B cell (primary cell): ENCODE measurements at regions not wholly inside any gene's neighbourhood (a gene's known extent, or its start where the extent isn't known, plus 50 kb on each side); places are given as distances from the start of the nearest gene placed in this dataset.

Experiments
- ATAC-seq: fragments of 200-7000 bp; cut with Tn5 transposase; one replicate; pipeline ENCODE4 v1.10.0; 2021; ENCODE audit warnings: low read depth, mild to moderate bottlenecking, moderate number of reproducible peaks, moderate library complexity
- CTCF ChIA-PET: fragments of 350-600 bp; sonication (Branson Sonifier 250); formaldehyde crosslinking; loops from one replicate; lab custom pipeline; 2021; ENCODE audit warnings: antibody characterized with exemption, inconsistent platforms; lab: Charles Lee
- POLR2A ChIA-PET: fragments of 350-600 bp; sonication (Branson Sonifier 250); formaldehyde crosslinking; loops from one replicate; lab custom pipeline; 2021; ENCODE audit warnings: antibody characterized with exemption; lab: Charles Lee
- DNase-seq: peaks from one replicate; pipeline ENCODE4 v3.0.0; 2013
- H2AFZ ChIP-seq: 2 replicates; pipeline ENCODE4 v1.6.1; 2012; ENCODE audit warnings: mild to moderate bottlenecking, low read depth, low read length; ENCODE audit not compliant: insufficient read depth, poor library complexity, severe bottlenecking
- H3K27ac ChIP-seq, 2 donors: 1 replicate in 1 of 2; 2 replicates in 1 of 2; pipeline ENCODE4 v1.5.1; 2012 to 2013; ENCODE audit warnings: low read length in 2 of 2, mild to moderate bottlenecking in 2 of 2, moderate library complexity in 1 of 2
- H3K27me3 ChIP-seq, 4 experiments: fragments of 200-600 bp in 1 of 4; sonication (generic) in 1 of 4; replicated peaks in 1 of 4; 1 replicate in 2 of 4; 2 replicates in 2 of 4; pipeline versions ENCODE4 v1.6.1 to v1.7.0; 2013 to 2016; ENCODE audit warnings: low read length in 3 of 4, mild to moderate bottlenecking in 2 of 4, mixed read lengths in 1 of 4, moderate library complexity in 1 of 4; ENCODE audit not compliant: insufficient read depth in 4 of 4, control insufficient read depth in 3 of 4; ENCODE audit errors: control extremely low read depth in 1 of 4
- H3K36me3 ChIP-seq, 2 experiments: replicated peaks in 1 of 2; 1 replicate in 1 of 2; 2 replicates in 1 of 2; pipeline versions ENCODE4 v1.6.1 to v1.7.1; 2013; ENCODE audit warnings: low read length in 1 of 2; ENCODE audit not compliant: insufficient read depth in 2 of 2, control insufficient read depth in 1 of 2; ENCODE audit errors: control extremely low read depth in 1 of 2, extremely low read depth in 1 of 2
- H3K4me1 ChIP-seq, 2 donors: fragments of 200-600 bp in 1 of 2; sonication (generic) in 1 of 2; 1 replicate in 1 of 2; 2 replicates in 1 of 2; pipeline versions ENCODE4 v1.5.1 to v1.6.1; 2013 to 2017; ENCODE audit warnings: low read length in 2 of 2; ENCODE audit not compliant: control insufficient read depth in 2 of 2, insufficient read depth in 2 of 2
- H3K4me2 ChIP-seq: replicated peaks from 2 replicates; pipeline ENCODE3; 2012; ENCODE audit warnings: mild to moderate bottlenecking, low read depth, low read length; ENCODE audit not compliant: poor library complexity, severe bottlenecking
- H3K4me3 ChIP-seq, 5 experiments: fragments of 200-600 bp in 1 of 5; sonication (generic) in 1 of 5; 1 replicate in 3 of 5; 2 replicates in 2 of 5; pipeline versions ENCODE4 v1.5.1 to v1.7.0; 2011 to 2016; ENCODE audit warnings: low read length in 4 of 5, mild to moderate bottlenecking in 4 of 5, low read depth in 2 of 5, control low read depth in 1 of 5, moderate library complexity in 1 of 5; ENCODE audit not compliant: insufficient read depth in 1 of 5; ENCODE audit errors: control extremely low read depth in 1 of 5, extremely low read depth in 1 of 5
- H3K79me2 ChIP-seq: fragments of 200-600 bp; sonication (generic); one replicate; pipeline ENCODE4 v1.6.0; 2016; ENCODE audit warnings: low read length; ENCODE audit not compliant: control insufficient read depth, insufficient read depth
- H3K9ac ChIP-seq: fragments of 200-600 bp; sonication (generic); 2 replicates; pipeline ENCODE4 v1.6.1; 2017; ENCODE audit warnings: mild to moderate bottlenecking, low read length, moderate library complexity
- H3K9me3 ChIP-seq, 3 donors: one replicate each; pipeline versions ENCODE4 v1.6.1 to v1.7.1; 2013; ENCODE audit warnings: low read length in 2 of 3; ENCODE audit not compliant: control insufficient read depth in 2 of 3, insufficient read depth in 1 of 3; ENCODE audit errors: control extremely low read depth in 1 of 3
- H4K20me1 ChIP-seq: 2 replicates; pipeline ENCODE4 v1.6.0; 2012; ENCODE audit warnings: mild to moderate bottlenecking, low read length; ENCODE audit not compliant: insufficient read depth, control insufficient read depth, poor library complexity, severe bottlenecking
- H3K27ac Mint-ChIP-seq: one replicate; pipeline ENCODE4 v1.8.0; 2021; ENCODE audit warnings: mixed read lengths
- H3K27me3 Mint-ChIP-seq: one replicate; pipeline ENCODE4 v1.8.0; 2021; ENCODE audit warnings: mixed read lengths
- H3K4me1 Mint-ChIP-seq: one replicate; pipeline ENCODE4 v1.8.0; 2021; ENCODE audit warnings: mixed read lengths
- H3K4me3 Mint-ChIP-seq: one replicate; pipeline ENCODE4 v1.8.0; 2021; ENCODE audit warnings: mixed read lengths
- H3K9me3 Mint-ChIP-seq: one replicate; pipeline ENCODE4 v1.8.0; 2022; ENCODE audit warnings: mixed read lengths; ENCODE audit not compliant: insufficient read depth
- EZH2 ChIP-seq: IDR thresholded peaks from 2 replicates; pipeline ENCODE4 v1.6.1; 2012; ENCODE audit warnings: borderline replicate concordance, low read depth, mild to moderate bottlenecking, moderate library complexity, low read length; ENCODE audit not compliant: insufficient read depth, poor library complexity, severe bottlenecking
- WGBS: methylation state at CpG from one replicate; pipeline ENCODE4 v1.1.5; 2013; ENCODE audit warnings: missing lambda C conversion rate; ENCODE audit not compliant: insufficient coverage; 5-methylcytosine and 5-hydroxymethylcytosine counted together
- intact Hi-C: fragments of 100-400 bp; cut with micrococcal nuclease; formaldehyde crosslinking; loops from one replicate; pipeline ENCODE4 v1.10.0; 2022
- TF ChIP-seq, protein P1 (sequence below): fragments of 200-600 bp; IDR thresholded peaks from one replicate; pipeline ENCODE4 v1.8.0; 2022; ENCODE audit warnings: antibody characterized with exemption, mild to moderate bottlenecking

DNA sequence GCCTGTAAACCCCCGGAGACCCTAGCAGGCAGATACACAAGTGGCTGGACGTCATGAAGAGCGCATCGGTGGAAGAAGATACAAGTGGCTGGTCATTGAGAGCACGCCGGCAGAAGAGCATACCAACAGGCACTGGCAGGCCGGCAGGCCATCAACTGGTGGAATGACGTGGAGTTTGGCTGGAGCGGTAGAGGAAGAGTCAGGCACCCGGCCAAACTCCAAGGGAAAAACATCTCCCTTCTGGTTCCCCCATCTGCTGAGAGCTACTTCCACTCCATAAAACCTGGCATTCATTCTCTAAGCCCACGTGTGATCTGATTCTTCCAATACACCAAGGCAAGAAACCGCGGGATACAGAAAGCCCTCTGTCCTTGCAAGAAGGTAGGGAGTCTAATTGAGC, 113.4 kb upstream of the NPSR1 start:
- Histone ChIP-seq H4K20me1 (no peaks in the 10 kb centered on the region), H3K27ac (no peak overlapping the region), H3K36me3 (no peaks in the 10 kb centered on the region), H3K4me2 (no peak overlapping the region), H3K27me3 (no peaks in the 10 kb centered on the region), H2AFZ (no peak overlapping the region), H3K9ac (no peak overlapping the region), H3K79me2 (no peaks in the 10 kb centered on the region), H3K4me1 (no peaks in the 10 kb centered on the region), H3K9me3 (peaks cover 0 to 9% (median 0%) of the 10 kb centered on the region in 3 donors), H3K4me3 (no peak overlapping the region)
- no peaks in the 10 kb centered on the region for H3K27me3 Mint-ChIP-seq
- intact Hi-C loops: no loop called here
- DNase-seq (no peak), ATAC-seq (no peak)
- no peaks in the 10 kb centered on the region for H3K4me1 Mint-ChIP-seq
- H3K4me3 Mint-ChIP-seq: no peak overlapping the region
- CTCF ChIA-PET: no interaction called here
- WGBS: 90% methylated on average over 9 of the region's 13 CpGs
- no peak overlapping the region for H3K27ac Mint-ChIP-seq
- TF ChIP-seq EZH2: no peak
- TF ChIP-seq, protein P1, sequence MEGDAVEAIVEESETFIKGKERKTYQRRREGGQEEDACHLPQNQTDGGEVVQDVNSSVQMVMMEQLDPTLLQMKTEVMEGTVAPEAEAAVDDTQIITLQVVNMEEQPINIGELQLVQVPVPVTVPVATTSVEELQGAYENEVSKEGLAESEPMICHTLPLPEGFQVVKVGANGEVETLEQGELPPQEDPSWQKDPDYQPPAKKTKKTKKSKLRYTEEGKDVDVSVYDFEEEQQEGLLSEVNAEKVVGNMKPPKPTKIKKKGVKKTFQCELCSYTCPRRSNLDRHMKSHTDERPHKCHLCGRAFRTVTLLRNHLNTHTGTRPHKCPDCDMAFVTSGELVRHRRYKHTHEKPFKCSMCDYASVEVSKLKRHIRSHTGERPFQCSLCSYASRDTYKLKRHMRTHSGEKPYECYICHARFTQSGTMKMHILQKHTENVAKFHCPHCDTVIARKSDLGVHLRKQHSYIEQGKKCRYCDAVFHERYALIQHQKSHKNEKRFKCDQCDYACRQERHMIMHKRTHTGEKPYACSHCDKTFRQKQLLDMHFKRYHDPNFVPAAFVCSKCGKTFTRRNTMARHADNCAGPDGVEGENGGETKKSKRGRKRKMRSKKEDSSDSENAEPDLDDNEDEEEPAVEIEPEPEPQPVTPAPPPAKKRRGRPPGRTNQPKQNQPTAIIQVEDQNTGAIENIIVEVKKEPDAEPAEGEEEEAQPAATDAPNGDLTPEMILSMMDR: no peak
- POLR2A ChIA-PET: no interaction called here
- H3K9me3 Mint-ChIP-seq: peaks cover 11% of the 10 kb centered on the region

DNA sequence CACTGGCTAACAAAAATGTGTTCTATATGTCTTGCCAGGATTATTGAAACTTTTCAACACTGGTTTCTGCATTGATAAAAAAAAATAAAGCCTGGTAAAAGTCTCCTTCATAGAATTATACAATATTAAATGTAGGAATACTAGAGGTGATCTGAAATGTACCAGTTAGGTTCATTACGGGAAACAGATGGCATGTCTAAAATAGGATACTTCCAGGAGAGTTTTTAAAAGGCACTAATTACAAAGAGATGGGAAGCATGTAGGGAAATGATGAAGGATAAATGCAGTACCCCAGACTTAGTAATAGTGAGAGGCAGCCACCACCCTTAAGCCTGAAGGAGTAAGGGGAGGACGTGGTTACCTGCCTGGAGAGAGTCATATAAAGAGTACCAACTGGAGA, 107.0 kb upstream of the NPSR1 start:
- TF ChIP-seq, protein P1: no peak
- TF ChIP-seq EZH2: no peak
- Mint-ChIP-seq H3K4me1 (no peaks in the 10 kb centered on the region), H3K4me3 (no peak overlapping the region), H3K27me3 (no peaks in the 10 kb centered on the region), H3K27ac (no peak overlapping the region), H3K9me3 (peaks cover 8% of the 10 kb centered on the region)
- Histone ChIP-seq H2AFZ (no peak overlapping the region), H3K79me2 (no peaks in the 10 kb centered on the region), H3K4me2 (no peak overlapping the region), H3K4me1 (no peaks in the 10 kb centered on the region), H4K20me1 (no peaks in the 10 kb centered on the region), H3K27ac (no peak overlapping the region), H3K9me3 (peaks cover 1 to 15% (median 3%) of the 10 kb centered on the region in 3 donors), H3K27me3 (no peaks in the 10 kb centered on the region), H3K9ac (no peak overlapping the region), H3K4me3 (no peak overlapping the region), H3K36me3 (no peaks in the 10 kb centered on the region)
- WGBS: no CpG with 5 or more reads among the region's 2 CpGs
- DNase-seq (no peak), ATAC-seq (no peak)
- ChIA-PET POLR2A (no interaction called here), CTCF (no interaction called here)
- intact Hi-C loops: no loop called here
